Panc1 (cell line): ENCODE measurements at regions not wholly inside any gene's neighbourhood (a gene's known extent, or its start where the extent isn't known, plus 50 kb on each side); places are given as distances from the start of the nearest gene placed in this dataset.

Source experiments
- ATAC-seq: fragments of 200-7000 bp; cut with Tn5 transposase; 2 replicates; pipeline ENCODE4 v1.9.1; 2020; ENCODE audit warnings: mild to moderate bottlenecking, moderate library complexity
- BruUV-seq: library from RNA; stranded (reverse); fragments of 400-500 nt; replicated peaks from 2 replicates; lab custom pipeline; 2021; lab: Mats Ljungman, UMichigan
- CTCF ChIA-PET: fragments of 300-600 bp; sonication (Branson Sonifier 250); formaldehyde crosslinking; loops from one replicate; lab custom pipeline; 2022; ENCODE audit warnings: antibody characterized with exemption; lab: Charles Lee
- POLR2A ChIA-PET: fragments of 300-600 bp; sonication (Branson Sonifier 250); formaldehyde crosslinking; loops from one replicate; lab custom pipeline; 2022; ENCODE audit warnings: antibody characterized with exemption; lab: Charles Lee
- DNase-seq: peaks from one replicate; pipeline ENCODE4 v3.0.0-alpha.2; 2010; ENCODE audit warnings: low read depth, low spot score
- H3K27ac ChIP-seq: 2 replicates; pipeline ENCODE4 v1.5.1; 2011; ENCODE audit warnings: mild to moderate bottlenecking, low read length, inconsistent platforms
- H3K27me3 ChIP-seq: fragments of 200-500 bp; sonication (Bioruptor generic); 2 replicates; pipeline ENCODE4 v1.6.0; 2014; ENCODE audit warnings: low read length, inconsistent platforms; ENCODE audit not compliant: control insufficient read depth, insufficient read depth
- H3K36me3 ChIP-seq: fragments of 200-500 bp; sonication (Bioruptor generic); 2 replicates; pipeline ENCODE4 v1.5.1; 2014; ENCODE audit warnings: inconsistent platforms, mild to moderate bottlenecking, low read length, moderate library complexity; ENCODE audit not compliant: control insufficient read depth, insufficient read depth
- H3K4me1 ChIP-seq: 2 replicates; pipeline ENCODE4 v1.5.1; 2011; ENCODE audit warnings: inconsistent platforms, mild to moderate bottlenecking, low read length, moderate library complexity; ENCODE audit not compliant: control insufficient read depth, insufficient read depth
- H3K4me3 ChIP-seq, 2 experiments: 2 replicates each; pipeline ENCODE4 v1.5.1; 2011 to 2012; ENCODE audit warnings: low read depth in 2 of 2, low read length in 2 of 2, mild to moderate bottlenecking in 2 of 2, inconsistent platforms in 1 of 2, moderate library complexity in 1 of 2
- H3K9me3 ChIP-seq: fragments of 200-500 bp; sonication (Bioruptor generic); 2 replicates; pipeline ENCODE4 v1.5.1; 2014; ENCODE audit warnings: low read depth, mild to moderate bottlenecking, inconsistent platforms, low read length, moderate library complexity; ENCODE audit not compliant: control insufficient read depth, insufficient read depth
- CTCF ChIP-seq: fragments of 450-650 bp; IDR thresholded peaks from 2 replicates; pipeline ENCODE4 v1.5.1; 2017; ENCODE audit warnings: mild to moderate bottlenecking
- POLR2AphosphoS5 ChIP-seq: IDR thresholded peaks from 2 replicates; pipeline ENCODE4 v1.6.1; 2012; ENCODE audit warnings: mild to moderate bottlenecking, low read depth, low read length, moderate library complexity
- SIN3A ChIP-seq: IDR thresholded peaks from 2 replicates; pipeline ENCODE4 v1.6.1; 2012; ENCODE audit warnings: low read depth, mild to moderate bottlenecking, low read length, moderate library complexity, borderline replicate concordance; ENCODE audit not compliant: insufficient read depth
- TCF7L2 ChIP-seq: IDR thresholded peaks from 2 replicates; pipeline ENCODE4 v1.6.1; 2011; ENCODE audit warnings: mild to moderate bottlenecking, low read depth, low read length, inconsistent platforms
- in situ Hi-C: cut with HindIII; loops from 2 replicates; pipeline ENCODE4 v1.10.0; 2016; ENCODE audit warnings: low sequenced_read_pairs, low pct_unique_long_range_greater_than_20kb
- intact Hi-C: fragments of 100-400 bp; cut with micrococcal nuclease; formaldehyde crosslinking; loops from one replicate; pipeline ENCODE4 v1.10.0; 2022; ENCODE audit not compliant: unreplicated experiment
- TF ChIP-seq, protein P1 (sequence below), 2 experiments: IDR thresholded peaks; 2 replicates each; pipeline ENCODE4 v1.6.1; 2011 to 2012; ENCODE audit warnings: low read depth in 2 of 2, control low read depth in 1 of 2, low read length in 1 of 2, mild to moderate bottlenecking in 1 of 2, moderate library complexity in 1 of 2; ENCODE audit not compliant: insufficient read depth in 1 of 2

GRCh38 chrX:39828971-39829370, 268.8 kb downstream of the BCOR start:
- TF ChIP-seq TCF7L2 (no peak), SIN3A (no peak), CTCF (no peak), POLR2AphosphoS5 (no peak)
- TF ChIP-seq, protein P1, sequence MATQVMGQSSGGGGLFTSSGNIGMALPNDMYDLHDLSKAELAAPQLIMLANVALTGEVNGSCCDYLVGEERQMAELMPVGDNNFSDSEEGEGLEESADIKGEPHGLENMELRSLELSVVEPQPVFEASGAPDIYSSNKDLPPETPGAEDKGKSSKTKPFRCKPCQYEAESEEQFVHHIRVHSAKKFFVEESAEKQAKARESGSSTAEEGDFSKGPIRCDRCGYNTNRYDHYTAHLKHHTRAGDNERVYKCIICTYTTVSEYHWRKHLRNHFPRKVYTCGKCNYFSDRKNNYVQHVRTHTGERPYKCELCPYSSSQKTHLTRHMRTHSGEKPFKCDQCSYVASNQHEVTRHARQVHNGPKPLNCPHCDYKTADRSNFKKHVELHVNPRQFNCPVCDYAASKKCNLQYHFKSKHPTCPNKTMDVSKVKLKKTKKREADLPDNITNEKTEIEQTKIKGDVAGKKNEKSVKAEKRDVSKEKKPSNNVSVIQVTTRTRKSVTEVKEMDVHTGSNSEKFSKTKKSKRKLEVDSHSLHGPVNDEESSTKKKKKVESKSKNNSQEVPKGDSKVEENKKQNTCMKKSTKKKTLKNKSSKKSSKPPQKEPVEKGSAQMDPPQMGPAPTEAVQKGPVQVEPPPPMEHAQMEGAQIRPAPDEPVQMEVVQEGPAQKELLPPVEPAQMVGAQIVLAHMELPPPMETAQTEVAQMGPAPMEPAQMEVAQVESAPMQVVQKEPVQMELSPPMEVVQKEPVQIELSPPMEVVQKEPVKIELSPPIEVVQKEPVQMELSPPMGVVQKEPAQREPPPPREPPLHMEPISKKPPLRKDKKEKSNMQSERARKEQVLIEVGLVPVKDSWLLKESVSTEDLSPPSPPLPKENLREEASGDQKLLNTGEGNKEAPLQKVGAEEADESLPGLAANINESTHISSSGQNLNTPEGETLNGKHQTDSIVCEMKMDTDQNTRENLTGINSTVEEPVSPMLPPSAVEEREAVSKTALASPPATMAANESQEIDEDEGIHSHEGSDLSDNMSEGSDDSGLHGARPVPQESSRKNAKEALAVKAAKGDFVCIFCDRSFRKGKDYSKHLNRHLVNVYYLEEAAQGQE (IDR thresholded peaks at IDR 0.05; ENCODE audit: insufficient read depth in 1 of 2, low read depth in 2 of 2, low read length in 1 of 2): no peak
- in situ Hi-C loops: no loop called here

DNA sequence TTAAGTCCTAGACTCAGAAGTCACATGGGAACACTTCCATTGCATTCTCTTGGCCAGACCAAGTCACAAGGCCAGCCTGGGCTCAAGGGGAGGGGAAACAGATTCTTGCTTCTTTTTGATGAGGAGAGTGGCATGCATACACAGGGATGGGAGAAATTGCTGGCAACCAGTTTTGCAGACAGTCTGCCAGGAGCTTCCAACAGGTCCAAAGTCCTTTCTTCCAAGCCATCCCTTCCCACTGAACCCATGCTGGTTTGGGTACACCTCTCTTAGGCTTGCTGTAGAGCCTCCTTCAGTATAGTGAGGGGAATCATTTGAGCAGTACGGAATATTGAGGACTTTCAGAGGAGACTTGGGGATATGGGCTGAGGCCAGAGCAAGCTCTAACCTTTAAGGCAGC, 267.8 kb downstream of the BCOR start:
- ChIA-PET CTCF (no interaction called here), POLR2A (no interaction called here)
- H3K9me3 ChIP-seq: no peaks in the 10 kb centered on the region
- TF ChIP-seq POLR2AphosphoS5 (no peak), SIN3A (no peak), TCF7L2 (no peak), CTCF (no peak)
- TF ChIP-seq, protein P1 (IDR thresholded peaks at IDR 0.05; ENCODE audit: insufficient read depth in 1 of 2, low read depth in 2 of 2, low read length in 1 of 2): no peak
- no TSS peak for BruUV-seq
- H3K36me3 ChIP-seq: no peaks in the 10 kb centered on the region
- no peak overlapping the region for H3K4me3 ChIP-seq
- H3K27ac ChIP-seq: no peak overlapping the region
- H3K27me3 ChIP-seq: no peaks in the 10 kb centered on the region
- no peaks in the 10 kb centered on the region for H3K4me1 ChIP-seq
- no peak for DNase-seq
- intact Hi-C loops (no loop called here), in situ Hi-C loops (no loop called here)
- no peak for ATAC-seq

More at GRCh38 chrX:39828971-39829370, 268.8 kb downstream of the BCOR start:
- ATAC-seq (no peak), DNase-seq (no peak)
- Histone ChIP-seq H3K9me3 (no peaks in the 10 kb centered on the region), H3K4me3 (no peak overlapping the region), H3K36me3 (no peaks in the 10 kb centered on the region), H3K4me1 (no peaks in the 10 kb centered on the region), H3K27ac (no peak overlapping the region), H3K27me3 (no peaks in the 10 kb centered on the region)
- ChIA-PET CTCF (no interaction called here), POLR2A (interaction anchor here (0.6 kb wide), 1 partner anchor 394 kb away, joined by 9 read pairs; no protein-coding TSS in a partner anchor)
- BruUV-seq: no TSS peak
- intact Hi-C loops: no loop called here
